Thoracic aorta (tissue), 2 donors: ENCODE measurements at regions not wholly inside any gene's neighbourhood (a gene's known extent, or its start where the extent isn't known, plus 50 kb on each side); places are given as distances from the start of the nearest gene placed in this dataset.

ENCODE experiments used
- ATAC-seq: fragments of 150-250 bp; one replicate; pipeline ENCODE4 v1.8.0; 2017; ENCODE audit warnings: low read depth; ENCODE audit not compliant: insufficient number of reproducible peaks, low FRiP score
- DNase-seq: peaks from one replicate; pipeline ENCODE4 v3.0.0-alpha.2; 2020; ENCODE audit warnings: low spot score
- H3K27ac ChIP-seq, 2 donors: fragments of 200-600 bp; sonication (generic); 1 replicate in 1 of 2; 2 replicates in 1 of 2; pipeline ENCODE4 v1.5.1; 2016; ENCODE audit warnings: mild to moderate bottlenecking in 2 of 2, moderate library complexity in 2 of 2
- H3K27me3 ChIP-seq: fragments of 200-600 bp; sonication (generic); replicated peaks from 2 replicates; pipeline ENCODE4 v1.6.0; 2016; ENCODE audit warnings: mild to moderate bottlenecking; ENCODE audit not compliant: insufficient read depth
- H3K36me3 ChIP-seq: fragments of 200-600 bp; sonication (generic); one replicate; pipeline ENCODE4 v1.5.1; 2016
- H3K4me1 ChIP-seq, 2 donors: fragments of 200-600 bp; sonication (generic); 1 replicate in 1 of 2; 2 replicates in 1 of 2; pipeline versions ENCODE4 v1.5.1 to v1.6.0; 2016; ENCODE audit warnings: low read depth in 2 of 2, mild to moderate bottlenecking in 1 of 2; ENCODE audit not compliant: control insufficient read depth in 1 of 2
- H3K4me3 ChIP-seq: fragments of 200-600 bp; sonication (generic); 2 replicates; pipeline ENCODE4 v1.5.1; 2016; ENCODE audit warnings: mild to moderate bottlenecking
- H3K9me3 ChIP-seq: fragments of 200-600 bp; sonication (generic); 2 replicates; pipeline ENCODE4 v1.5.1; 2016
- CTCF ChIP-seq: fragments of 200-600 bp; sonication (generic); IDR thresholded peaks from one replicate; pipeline ENCODE4 v1.5.1; 2019; ENCODE audit warnings: antibody characterized with exemption

GRCh38 chr2:76546207-76546606 lies 835.5 kb upstream of the GCFC2 start:
- no peak for TF ChIP-seq CTCF
- H3K27ac ChIP-seq = no peak overlapping the region
- no peak for ATAC-seq

GRCh38 chr2:76544901-76545300 lies 834.2 kb upstream of the GCFC2 start:
- TF ChIP-seq CTCF = no peak
- Histone ChIP-seq H3K36me3 (no peaks in the 10 kb centered on the region), H3K4me1 (no peaks in the 10 kb centered on the region), H3K4me3 (no peak overlapping the region), H3K9me3 (no peaks in the 10 kb centered on the region), H3K27me3 (no peaks in the 10 kb centered on the region), H3K27ac (no peak overlapping the region)
- DNase-seq (no peak), ATAC-seq (no peak)

More at GRCh38 chr2:76546207-76546606, 835.5 kb upstream of the GCFC2 start:
- Histone ChIP-seq H3K9me3 (no peaks in the 10 kb centered on the region), H3K27me3 (no peaks in the 10 kb centered on the region), H3K36me3 (no peaks in the 10 kb centered on the region), H3K4me1 (no peaks in the 10 kb centered on the region), H3K4me3 (no peak overlapping the region)
- no peak for DNase-seq

GRCh38 chr2:76517574-76517909 lies 806.8 kb upstream of the GCFC2 start:
- no peak for TF ChIP-seq CTCF
- DNase-seq (no peak), ATAC-seq (no peak)
- Histone ChIP-seq H3K9me3 (no peaks in the 10 kb centered on the region), H3K27me3 (no peaks in the 10 kb centered on the region), H3K4me1 (no peaks in the 10 kb centered on the region), H3K4me3 (no peak overlapping the region), H3K27ac (no peak overlapping the region), H3K36me3 (no peaks in the 10 kb centered on the region)

DNA sequence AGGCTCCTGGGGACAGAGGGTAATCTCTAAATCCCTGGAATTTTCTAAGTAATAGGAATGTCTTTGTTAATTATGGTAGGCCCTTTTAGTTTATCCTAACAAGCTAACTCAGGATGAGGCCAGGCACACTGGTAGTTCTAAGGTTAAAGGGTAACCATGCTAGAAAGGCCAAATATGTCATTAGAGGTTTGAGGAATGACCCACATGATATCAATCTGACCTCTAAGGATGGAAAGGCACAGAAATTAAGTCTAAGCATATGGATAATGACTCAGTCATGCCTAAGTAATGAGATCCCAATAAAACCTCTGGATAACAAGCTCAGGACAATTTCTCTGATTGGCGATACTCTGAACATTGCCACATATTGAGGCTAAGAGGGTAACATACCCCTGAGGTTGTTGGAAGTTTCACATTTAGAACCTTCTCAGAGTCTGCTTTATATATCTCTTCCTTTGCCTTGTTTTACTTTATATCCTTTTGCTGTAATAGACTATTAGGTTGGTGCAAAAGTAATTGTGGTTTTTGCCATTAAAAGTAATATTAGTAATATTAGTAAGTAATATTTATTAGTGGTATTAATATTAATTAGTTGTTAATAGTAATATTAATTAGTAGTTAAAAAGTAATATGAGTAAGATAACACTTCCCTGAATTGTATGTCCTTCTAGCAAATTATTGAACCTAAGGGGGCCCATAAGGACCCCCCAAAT lies 806.3 kb upstream of the GCFC2 start:
- Histone ChIP-seq H3K4me1 (no peaks in the 10 kb centered on the region), H3K36me3 (no peaks in the 10 kb centered on the region), H3K4me3 (no peak overlapping the region), H3K27ac (no peak overlapping the region), H3K27me3 (no peaks in the 10 kb centered on the region), H3K9me3 (no peaks in the 10 kb centered on the region)
- TF ChIP-seq CTCF = no peak
- no peak for DNase-seq
- ATAC-seq = no peak

GRCh38 chr2:76512201-76512820 lies 801.6 kb upstream of the GCFC2 start:
- H3K27ac ChIP-seq = no peak overlapping the region
- H3K4me1 ChIP-seq = no peaks in the 10 kb centered on the region
- TF ChIP-seq CTCF = no peak
- ATAC-seq (no peak), DNase-seq (no peak)
- no peaks in the 10 kb centered on the region for H3K36me3 ChIP-seq
- H3K4me3 ChIP-seq = no peak overlapping the region
- no peaks in the 10 kb centered on the region for H3K9me3 ChIP-seq
- H3K27me3 ChIP-seq = no peaks in the 10 kb centered on the region
